Liver (tissue), 3 donors: ENCODE measurements at regions not wholly inside any gene's neighbourhood (a gene's known extent, or its start where the extent isn't known, plus 50 kb on each side); places are given as distances from the start of the nearest gene placed in this dataset.

Experiments used
- JUND ChIP-seq, 2 donors: IDR thresholded peaks; 2 replicates each; pipeline ENCODE4 v1.6.1; 2016; ENCODE audit warnings: antibody characterized with exemption in 2 of 2
- ZBTB33 ChIP-seq: IDR thresholded peaks from 2 replicates; pipeline ENCODE4 v1.6.1; 2016; ENCODE audit warnings: antibody characterized with exemption
- TF ChIP-seq, protein P1 (sequence below): fragments of 150-350 bp; IDR thresholded peaks from 2 replicates; pipeline ENCODE4 v1.5.1; 2017; ENCODE audit warnings: improper control_type of control experiment, low read depth, low read length; ENCODE audit not compliant: missing input control
- donor health status: healthy.
- donor health status: healthy.

DNA sequence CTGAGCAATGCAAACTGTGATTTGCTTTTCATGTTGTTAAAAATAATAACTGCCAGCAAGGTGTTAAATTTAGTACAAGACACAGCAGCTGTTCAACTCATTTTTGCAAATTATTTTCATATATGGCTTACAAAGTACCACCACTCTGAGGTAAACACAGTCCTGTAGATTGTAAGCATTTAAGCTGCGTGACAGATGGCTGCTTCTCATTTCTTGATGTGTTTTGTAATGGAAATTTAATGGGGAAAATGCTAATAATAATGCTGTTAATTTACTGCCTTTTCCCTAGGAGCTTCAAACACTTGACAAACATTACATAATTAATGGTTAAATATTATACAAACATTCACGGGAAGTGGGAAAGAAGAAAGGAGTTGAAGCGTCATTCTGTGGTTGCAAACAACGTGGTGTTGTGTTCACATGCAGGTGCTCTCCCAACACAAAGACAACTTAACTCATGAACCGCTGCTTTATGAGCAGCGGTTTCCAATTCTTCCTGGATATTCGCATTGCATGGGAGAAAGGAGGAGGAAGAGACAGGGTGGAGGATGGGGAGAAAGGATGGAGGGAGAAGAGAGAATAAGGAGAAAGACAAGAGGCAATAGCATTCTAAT lies 236.8 kb upstream of the VCX start:
- TF ChIP-seq JUND (IDR thresholded peaks at IDR 0.05) = no peak
- TF ChIP-seq, protein P1, sequence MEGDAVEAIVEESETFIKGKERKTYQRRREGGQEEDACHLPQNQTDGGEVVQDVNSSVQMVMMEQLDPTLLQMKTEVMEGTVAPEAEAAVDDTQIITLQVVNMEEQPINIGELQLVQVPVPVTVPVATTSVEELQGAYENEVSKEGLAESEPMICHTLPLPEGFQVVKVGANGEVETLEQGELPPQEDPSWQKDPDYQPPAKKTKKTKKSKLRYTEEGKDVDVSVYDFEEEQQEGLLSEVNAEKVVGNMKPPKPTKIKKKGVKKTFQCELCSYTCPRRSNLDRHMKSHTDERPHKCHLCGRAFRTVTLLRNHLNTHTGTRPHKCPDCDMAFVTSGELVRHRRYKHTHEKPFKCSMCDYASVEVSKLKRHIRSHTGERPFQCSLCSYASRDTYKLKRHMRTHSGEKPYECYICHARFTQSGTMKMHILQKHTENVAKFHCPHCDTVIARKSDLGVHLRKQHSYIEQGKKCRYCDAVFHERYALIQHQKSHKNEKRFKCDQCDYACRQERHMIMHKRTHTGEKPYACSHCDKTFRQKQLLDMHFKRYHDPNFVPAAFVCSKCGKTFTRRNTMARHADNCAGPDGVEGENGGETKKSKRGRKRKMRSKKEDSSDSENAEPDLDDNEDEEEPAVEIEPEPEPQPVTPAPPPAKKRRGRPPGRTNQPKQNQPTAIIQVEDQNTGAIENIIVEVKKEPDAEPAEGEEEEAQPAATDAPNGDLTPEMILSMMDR = no peak
- no peak for TF ChIP-seq ZBTB33
